Dendritic cell treated with granulocyte-macrophage colony-stimulating factor and Interleukin-4, amounts not matched to agents 40 ng/mL and 50 ng/mL, for 4 days (primary cell): ENCODE measurements at regions not wholly inside any gene's neighbourhood (a gene's known extent, or its start where the extent isn't known, plus 50 kb on each side); places are given as distances from the start of the nearest gene placed in this dataset.

Source experiments
- H3K27ac Mint-ChIP-seq: one replicate; pipeline ENCODE4 v1.8.0; 2022; ENCODE audit warnings: mild to moderate bottlenecking, mixed read lengths
- H3K27me3 Mint-ChIP-seq: one replicate; pipeline ENCODE4 v1.8.0; 2022; ENCODE audit warnings: mild to moderate bottlenecking, mixed read lengths
- H3K36me3 Mint-ChIP-seq: one replicate; pipeline ENCODE4 v1.8.0; 2022; ENCODE audit warnings: low read depth, mixed read lengths
- H3K4me1 Mint-ChIP-seq: one replicate; pipeline ENCODE4 v1.8.0; 2022; ENCODE audit warnings: low read depth, mixed read lengths
- H3K4me3 Mint-ChIP-seq: one replicate; pipeline ENCODE4 v1.8.0; 2022; ENCODE audit warnings: mild to moderate bottlenecking, moderate library complexity, mixed read lengths
- H3K9me3 Mint-ChIP-seq: one replicate; pipeline ENCODE4 v1.8.0; 2022; ENCODE audit warnings: mixed read lengths
- intact Hi-C: fragments of 100-400 bp; cut with micrococcal nuclease; formaldehyde crosslinking; loops from one replicate; pipeline ENCODE4 v1.15.0; 2022

- peaks cover 15% of the 10 kb centered on the region for H3K27me3 Mint-ChIP-seq
- intact Hi-C loops = no loop called here
- no peak overlapping the region for H3K27ac Mint-ChIP-seq
- no peaks in the 10 kb centered on the region for H3K4me1 Mint-ChIP-seq
- no peak overlapping the region for H3K4me3 Mint-ChIP-seq
- H3K36me3 Mint-ChIP-seq = no peaks in the 10 kb centered on the region
- H3K9me3 Mint-ChIP-seq = no peaks in the 10 kb centered on the region
These were observed 409.2 kb upstream of the MYT1L start for GRCh38 chr2:2740238-2740775.

GRCh38 chr2:2739231-2739795 lies 408.2 kb upstream of the MYT1L start:
- Mint-ChIP-seq H3K27ac (no peak overlapping the region), H3K9me3 (no peaks in the 10 kb centered on the region), H3K36me3 (no peaks in the 10 kb centered on the region), H3K4me1 (no peaks in the 10 kb centered on the region), H3K27me3 (peaks cover 19% of the 10 kb centered on the region), H3K4me3 (no peak overlapping the region)
- intact Hi-C loops = no loop called here

GRCh38 chr2:2738684-2739083 lies 407.6 kb upstream of the MYT1L start:
- peaks cover 18% of the 10 kb centered on the region for H3K27me3 Mint-ChIP-seq
- no peak overlapping the region for H3K27ac Mint-ChIP-seq
- intact Hi-C loops = no loop called here
- H3K4me3 Mint-ChIP-seq = no peak overlapping the region
- no peaks in the 10 kb centered on the region for H3K4me1 Mint-ChIP-seq
- no peaks in the 10 kb centered on the region for H3K9me3 Mint-ChIP-seq
- no peaks in the 10 kb centered on the region for H3K36me3 Mint-ChIP-seq

GRCh38 chr2:2738276-2738675 lies 407.2 kb upstream of the MYT1L start:
- intact Hi-C loops = no loop called here
- Mint-ChIP-seq H3K4me3 (no peak overlapping the region), H3K27ac (no peak overlapping the region), H3K36me3 (no peaks in the 10 kb centered on the region), H3K9me3 (no peaks in the 10 kb centered on the region), H3K27me3 (peaks cover 16% of the 10 kb centered on the region), H3K4me1 (no peaks in the 10 kb centered on the region)

GRCh38 chr2:2735041-2735440 lies 404.0 kb upstream of the MYT1L start:
- Mint-ChIP-seq H3K36me3 (no peaks in the 10 kb centered on the region), H3K27me3 (peaks cover 9% of the 10 kb centered on the region)

GRCh38 chr2:2734308-2734707 lies 403.2 kb upstream of the MYT1L start:
- intact Hi-C loops = no loop called here
- Mint-ChIP-seq H3K36me3 (no peaks in the 10 kb centered on the region), H3K27me3 (peaks cover 6% of the 10 kb centered on the region), H3K4me1 (no peaks in the 10 kb centered on the region), H3K4me3 (no peak overlapping the region), H3K9me3 (no peaks in the 10 kb centered on the region), H3K27ac (no peak overlapping the region)

More at GRCh38 chr2:2735041-2735440, 404.0 kb upstream of the MYT1L start:
- Mint-ChIP-seq H3K4me3 (no peak overlapping the region), H3K27ac (no peak overlapping the region), H3K4me1 (no peaks in the 10 kb centered on the region), H3K9me3 (no peaks in the 10 kb centered on the region)
- intact Hi-C loops = no loop called here

GRCh38 chr2:2733818-2734217 lies 402.7 kb upstream of the MYT1L start:
- H3K4me3 Mint-ChIP-seq = no peak overlapping the region
- H3K9me3 Mint-ChIP-seq = no peaks in the 10 kb centered on the region
- peaks cover 6% of the 10 kb centered on the region for H3K27me3 Mint-ChIP-seq
- H3K27ac Mint-ChIP-seq = no peak overlapping the region
- H3K36me3 Mint-ChIP-seq = no peaks in the 10 kb centered on the region
- intact Hi-C loops = no loop called here
- H3K4me1 Mint-ChIP-seq = no peaks in the 10 kb centered on the region

- intact Hi-C loops = no loop called here
- H3K36me3 Mint-ChIP-seq = no peaks in the 10 kb centered on the region
- H3K9me3 Mint-ChIP-seq = no peaks in the 10 kb centered on the region
- H3K27me3 Mint-ChIP-seq = peaks cover 6% of the 10 kb centered on the region
- no peak overlapping the region for H3K4me3 Mint-ChIP-seq
- H3K4me1 Mint-ChIP-seq = no peaks in the 10 kb centered on the region
- no peak overlapping the region for H3K27ac Mint-ChIP-seq
These were observed 401.4 kb upstream of the MYT1L start for GRCh38 chr2:2732331-2733119.

GRCh38 chr2:2731816-2732284 lies 400.8 kb upstream of the MYT1L start:
- Mint-ChIP-seq H3K27me3 (peaks cover 6% of the 10 kb centered on the region), H3K9me3 (no peaks in the 10 kb centered on the region), H3K36me3 (no peaks in the 10 kb centered on the region), H3K4me3 (no peak overlapping the region), H3K27ac (no peak overlapping the region), H3K4me1 (no peaks in the 10 kb centered on the region)
- intact Hi-C loops = no loop called here

- intact Hi-C loops = no loop called here
- Mint-ChIP-seq H3K36me3 (no peaks in the 10 kb centered on the region), H3K4me3 (no peak overlapping the region), H3K27ac (no peak overlapping the region), H3K9me3 (no peaks in the 10 kb centered on the region), H3K4me1 (no peaks in the 10 kb centered on the region), H3K27me3 (peaks cover 9% of the 10 kb centered on the region)
These were observed 400.2 kb upstream of the MYT1L start for GRCh38 chr2:2731101-2731815.

GRCh38 chr2:2730301-2730833 lies 399.3 kb upstream of the MYT1L start:
- intact Hi-C loops = no loop called here
- no peaks in the 10 kb centered on the region for H3K4me1 Mint-ChIP-seq
- peaks cover 8% of the 10 kb centered on the region for H3K27me3 Mint-ChIP-seq
- H3K9me3 Mint-ChIP-seq = no peaks in the 10 kb centered on the region
- no peak overlapping the region for H3K4me3 Mint-ChIP-seq
- no peaks in the 10 kb centered on the region for H3K36me3 Mint-ChIP-seq
- no peak overlapping the region for H3K27ac Mint-ChIP-seq

GRCh38 chr2:2729246-2729645 lies 398.2 kb upstream of the MYT1L start:
- no peaks in the 10 kb centered on the region for H3K36me3 Mint-ChIP-seq
- H3K4me3 Mint-ChIP-seq = no peak overlapping the region
- intact Hi-C loops = no loop called here
- no peak overlapping the region for H3K27ac Mint-ChIP-seq
- H3K27me3 Mint-ChIP-seq = peaks cover 3% of the 10 kb centered on the region
- H3K9me3 Mint-ChIP-seq = no peaks in the 10 kb centered on the region
- no peaks in the 10 kb centered on the region for H3K4me1 Mint-ChIP-seq

GRCh38 chr2:2728635-2729034 lies 397.6 kb upstream of the MYT1L start:
- Mint-ChIP-seq H3K4me3 (no peak overlapping the region), H3K4me1 (no peaks in the 10 kb centered on the region)

More at GRCh38 chr2:2728635-2729034, 397.6 kb upstream of the MYT1L start:
- intact Hi-C loops = no loop called here
- Mint-ChIP-seq H3K9me3 (no peaks in the 10 kb centered on the region), H3K27me3 (peaks cover 3% of the 10 kb centered on the region), H3K36me3 (no peaks in the 10 kb centered on the region), H3K27ac (no peak overlapping the region)
